Tibial nerve (tissue), 4 donors: ENCODE measurements at regions not wholly inside any gene's neighbourhood (a gene's known extent, or its start where the extent isn't known, plus 50 kb on each side); places are given as distances from the start of the nearest gene placed in this dataset.

Experiments used
- CTCF ChIP-seq, 5 experiments: fragments of 200-600 bp in 3 of 5; fragments of 450-650 bp in 2 of 5; sonication (generic) in 3 of 5; IDR thresholded peaks; one replicate each; pipeline ENCODE4 v1.5.1; 2016 to 2019; ENCODE audit warnings: antibody characterized with exemption in 5 of 5, mild to moderate bottlenecking in 3 of 5, moderate library complexity in 2 of 5
- EP300 ChIP-seq, 2 donors: sonication (generic); formaldehyde crosslinking; IDR thresholded peaks; one replicate each; pipeline ENCODE4 v1.6.1; 2017; ENCODE audit warnings: antibody characterized with exemption in 2 of 2, mild to moderate bottlenecking in 1 of 2
- POLR2A ChIP-seq, 2 donors: fragments of 450-650 bp; IDR thresholded peaks; one replicate each; pipeline ENCODE4 v1.6.1; 2017; ENCODE audit warnings: antibody characterized with exemption in 2 of 2, mild to moderate bottlenecking in 2 of 2, moderate library complexity in 2 of 2

- no peak for TF ChIP-seq POLR2A (IDR thresholded peaks at IDR 0.05)
- TF ChIP-seq CTCF (IDR thresholded peaks at IDR 0.05): no peak
- no peak for TF ChIP-seq EP300 (IDR thresholded peaks at IDR 0.05)
Observed at GRCh38 chr1:187763976-187764375, 935.2 kb downstream of the PLA2G4A start.
